DMS53 treated with DMSO at 0.1 percent for 48 hours (cell line): ENCODE measurements at regions not wholly inside any gene's neighbourhood (a gene's known extent, or its start where the extent isn't known, plus 50 kb on each side); places are given as distances from the start of the nearest gene placed in this dataset.

Experiments used
- DNase-seq: peaks from one replicate; lab custom pipeline; 2025; ENCODE audit not compliant: unreplicated experiment; lab: John Stamatoyannopoulos, UW

DNA sequence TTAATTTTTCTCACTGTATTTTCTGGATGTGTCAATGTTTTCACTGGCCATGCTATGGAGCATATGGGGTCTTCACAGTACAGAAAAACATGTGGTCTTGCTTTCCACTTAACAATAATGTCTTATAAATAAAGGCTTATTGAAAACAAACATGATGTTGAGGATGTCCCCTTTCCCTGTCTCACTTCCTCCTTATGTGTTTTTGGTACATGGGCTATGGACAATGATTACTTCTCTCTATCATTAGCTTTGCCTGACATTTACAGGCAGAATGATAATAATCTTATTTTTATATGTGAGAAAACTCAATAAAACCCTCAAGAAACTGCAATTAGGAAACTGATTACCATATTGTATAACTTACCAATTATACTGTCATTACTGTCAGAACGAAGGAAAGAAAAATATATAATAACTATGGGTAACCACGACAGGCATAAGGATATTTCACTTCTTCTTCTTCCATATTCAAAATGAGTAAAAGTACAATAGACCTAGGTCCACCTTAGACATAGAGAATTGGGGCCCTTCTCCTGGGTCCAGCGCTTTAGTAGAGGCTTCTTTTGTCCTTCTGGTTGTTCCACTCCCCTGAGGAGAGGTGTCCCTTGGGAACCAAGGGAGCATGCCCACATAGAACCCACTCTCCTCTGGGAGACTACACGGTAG is 375.0 kb downstream of the MAN2A1 start:
- DNase-seq: no peak

DNA sequence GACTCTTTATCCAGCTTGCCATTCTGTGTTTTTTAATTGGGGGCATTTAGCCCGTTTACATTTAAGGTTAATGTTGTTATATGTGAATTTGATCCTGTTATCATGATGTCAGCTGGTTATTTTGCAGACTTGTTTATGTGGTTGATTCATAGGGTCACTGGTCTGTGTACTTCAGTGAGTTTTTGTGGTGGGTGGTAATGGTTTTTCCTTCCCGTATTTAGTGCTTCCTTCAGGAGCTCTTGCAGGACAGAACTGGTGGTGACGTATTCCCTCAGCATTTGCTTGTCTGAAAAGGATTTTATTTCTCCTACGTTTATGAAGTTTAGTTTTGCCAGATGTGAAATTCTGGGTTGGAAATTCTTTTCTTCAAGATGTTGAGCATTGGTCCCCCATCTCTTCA is 381.1 kb downstream of the MAN2A1 start:
- no peak for DNase-seq

DNA sequence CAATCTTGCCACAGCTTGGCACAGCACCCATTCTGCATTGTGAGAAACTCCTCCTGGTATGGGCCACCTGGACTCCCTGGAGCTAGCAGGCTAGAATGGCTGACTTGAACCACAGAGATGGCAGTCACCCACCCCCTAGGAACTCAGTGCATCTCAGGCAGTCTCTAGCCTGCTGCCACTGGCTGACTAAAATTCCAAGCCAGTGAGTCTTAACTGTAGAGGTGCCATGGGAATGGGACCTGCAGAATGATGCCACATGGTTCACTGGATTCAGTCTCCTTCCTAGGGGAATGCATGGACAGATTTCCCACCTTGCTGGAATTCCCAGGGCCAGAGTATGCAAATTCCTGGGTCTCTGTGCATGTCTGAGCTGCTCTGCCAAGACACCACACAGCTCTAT is 382.9 kb downstream of the MAN2A1 start:
- DNase-seq: no peak

DNA sequence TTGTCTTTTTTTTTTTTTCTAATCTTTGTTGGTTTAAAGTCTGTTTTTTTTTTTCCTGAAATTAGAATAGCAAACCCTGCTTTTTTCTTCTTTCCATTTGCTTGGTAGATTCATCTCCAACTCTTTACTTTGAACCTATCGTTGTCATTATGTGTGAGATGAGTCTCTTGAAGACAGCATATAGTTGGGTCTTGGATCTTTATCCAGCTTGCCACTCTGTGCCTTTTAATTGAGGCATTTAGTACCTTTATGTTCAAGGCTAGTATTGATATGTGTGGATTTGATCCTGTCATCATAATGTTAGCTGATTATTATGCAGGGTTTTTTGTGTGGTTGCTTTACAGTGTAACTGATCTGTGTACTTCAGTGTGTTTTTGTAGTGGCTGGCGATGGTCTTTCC is 383.8 kb downstream of the MAN2A1 start:
- no peak for DNase-seq

DNA sequence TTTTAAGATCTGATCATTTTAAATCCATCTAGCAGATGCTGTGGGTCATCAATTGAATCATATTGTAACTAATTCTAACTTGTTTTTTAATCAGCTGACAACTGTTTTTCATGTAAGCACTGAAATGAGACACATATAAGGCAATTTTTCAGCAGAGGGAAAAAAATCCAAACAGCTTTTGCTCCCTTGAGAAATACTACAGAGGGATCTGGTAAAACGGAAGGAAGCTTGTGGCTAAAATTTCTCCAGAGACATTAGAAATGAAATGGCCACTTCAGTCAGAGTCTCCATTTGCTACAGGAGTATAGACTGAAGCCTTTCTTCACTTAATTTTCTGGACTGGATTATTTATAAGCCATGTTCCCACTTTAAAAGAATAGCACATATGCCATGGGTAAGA is 385.9 kb downstream of the MAN2A1 start:
- no peak for DNase-seq

DNA sequence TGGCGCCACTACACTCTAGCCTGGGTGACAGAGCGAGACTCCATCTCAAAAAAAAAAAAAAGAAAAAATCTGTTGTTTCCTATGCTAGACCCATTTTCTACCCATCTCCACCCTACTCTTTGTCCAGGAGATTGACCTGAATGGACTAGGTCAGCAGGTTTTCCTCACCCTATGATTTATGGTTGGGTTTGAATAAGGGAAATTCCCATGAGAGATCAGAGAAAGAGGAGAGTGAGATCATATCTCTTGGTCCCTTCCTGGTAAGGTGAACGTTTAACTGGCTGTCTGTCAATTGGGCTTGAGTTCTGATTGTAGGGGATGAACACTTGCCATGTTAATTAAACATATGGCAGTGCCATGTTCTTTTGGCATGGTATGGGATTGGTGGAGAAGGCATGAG is 387.4 kb downstream of the MAN2A1 start:
- no peak for DNase-seq

DNA sequence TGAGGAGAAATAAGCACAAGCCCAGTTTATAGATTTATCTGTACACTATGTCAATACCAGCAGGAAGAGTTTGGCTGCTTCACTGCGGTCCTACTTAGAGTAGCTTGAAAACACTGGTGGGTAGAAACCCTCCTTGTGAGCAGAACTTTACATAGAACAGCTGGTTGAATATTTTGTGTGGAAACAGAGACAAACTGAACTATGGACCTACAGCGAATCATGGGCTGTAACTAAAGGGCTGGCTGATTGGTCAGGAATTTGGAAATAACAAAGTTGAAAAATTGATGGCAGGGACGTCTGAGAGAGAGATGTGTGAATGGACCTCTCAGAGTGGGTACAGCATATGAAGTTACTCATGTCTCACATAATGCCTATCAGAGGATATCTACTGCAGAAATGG is 392.5 kb downstream of the MAN2A1 start:
- no peak for DNase-seq

DNA sequence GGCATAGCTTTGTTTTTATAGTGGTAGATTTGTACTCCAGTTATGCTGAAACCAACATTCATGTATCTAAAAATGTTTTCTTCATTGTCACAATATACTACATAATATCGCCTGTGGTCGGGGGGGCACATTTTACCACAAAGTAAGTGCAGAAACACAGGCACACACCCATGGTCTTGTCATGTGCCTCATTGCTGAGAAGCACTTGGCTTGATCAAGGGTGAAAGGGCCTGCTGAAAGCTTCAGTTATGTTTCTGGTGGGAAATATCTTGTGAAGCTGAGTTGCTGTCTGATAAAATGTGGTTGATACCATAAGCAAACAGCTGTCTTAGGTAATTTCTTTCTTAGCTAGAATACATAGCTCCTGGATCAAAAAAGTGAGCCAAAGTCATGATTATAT is 393.1 kb downstream of the MAN2A1 start:
- DNase-seq: no peak

DNA sequence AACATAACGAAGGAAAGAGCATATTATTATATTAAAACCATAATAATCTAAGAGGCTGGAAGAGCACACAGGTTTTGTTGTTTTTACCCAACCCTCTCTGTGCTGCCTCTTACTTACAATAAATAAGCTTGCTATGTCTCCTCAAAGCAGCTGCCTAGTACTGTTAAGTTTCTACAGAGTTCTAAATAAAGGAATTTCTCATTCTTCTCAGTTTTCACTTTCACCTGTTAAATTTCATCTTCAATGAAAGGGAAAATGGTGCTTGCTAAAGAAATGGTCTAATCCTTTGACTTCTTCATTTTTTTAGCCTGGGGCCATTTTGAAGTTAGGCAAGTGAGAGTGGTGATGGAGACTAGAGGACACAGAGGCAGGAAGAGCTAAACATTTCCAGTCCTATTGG is 396.1 kb downstream of the MAN2A1 start:
- no peak for DNase-seq

DNA sequence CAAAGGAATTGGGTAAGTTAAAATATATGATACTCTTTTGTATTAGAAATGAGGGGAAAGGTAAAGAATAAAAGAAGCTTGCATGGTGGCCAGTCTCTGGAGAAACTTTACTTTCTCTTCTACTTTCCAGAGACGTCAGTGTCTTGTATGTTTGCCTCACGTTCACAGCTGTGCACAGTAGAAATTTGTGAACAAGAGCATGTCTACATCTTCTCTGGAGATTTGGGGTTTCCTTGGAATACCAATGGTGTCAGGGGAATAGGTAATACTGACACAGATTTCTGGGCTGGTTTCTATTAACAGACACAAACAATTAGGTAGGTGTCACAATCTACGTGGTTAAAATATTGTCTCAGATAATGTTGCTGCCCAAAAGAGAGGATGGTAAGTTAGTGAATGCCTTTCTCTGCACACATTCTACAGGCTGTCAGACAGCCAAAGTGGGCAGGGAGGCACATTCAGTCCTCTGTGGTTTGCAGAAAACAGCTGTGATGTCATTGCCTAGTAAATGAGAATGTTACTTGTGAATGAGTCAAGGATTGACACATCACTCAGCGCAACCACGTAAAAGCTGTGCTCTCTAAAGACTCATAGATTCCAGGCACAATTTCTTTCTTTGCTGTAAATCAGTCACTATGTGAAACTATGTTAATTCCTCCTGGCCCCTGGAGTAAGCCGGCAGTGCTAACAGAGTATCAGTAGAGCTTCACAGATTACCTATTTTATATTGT is 397.1 kb downstream of the MAN2A1 start:
- no peak for DNase-seq

DNA sequence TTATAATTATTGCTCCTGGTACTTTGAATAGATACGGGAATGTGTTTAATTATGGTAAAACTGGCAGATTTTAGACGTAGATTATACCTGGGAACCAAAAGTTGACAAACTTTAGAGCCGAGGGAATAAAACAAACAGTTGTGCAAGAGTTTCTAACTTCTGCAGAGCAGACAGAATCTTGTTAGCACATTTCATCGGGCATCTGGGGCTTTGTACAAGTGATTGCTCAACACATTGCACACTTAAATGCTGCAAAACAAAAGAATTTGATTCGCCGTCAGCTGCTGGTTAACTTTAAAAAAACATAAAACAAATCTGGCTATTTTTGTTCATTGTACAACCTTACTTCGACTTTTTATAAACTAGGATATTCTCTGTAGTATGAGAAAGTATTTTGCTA is 398.1 kb downstream of the MAN2A1 start:
- no peak for DNase-seq

DNA sequence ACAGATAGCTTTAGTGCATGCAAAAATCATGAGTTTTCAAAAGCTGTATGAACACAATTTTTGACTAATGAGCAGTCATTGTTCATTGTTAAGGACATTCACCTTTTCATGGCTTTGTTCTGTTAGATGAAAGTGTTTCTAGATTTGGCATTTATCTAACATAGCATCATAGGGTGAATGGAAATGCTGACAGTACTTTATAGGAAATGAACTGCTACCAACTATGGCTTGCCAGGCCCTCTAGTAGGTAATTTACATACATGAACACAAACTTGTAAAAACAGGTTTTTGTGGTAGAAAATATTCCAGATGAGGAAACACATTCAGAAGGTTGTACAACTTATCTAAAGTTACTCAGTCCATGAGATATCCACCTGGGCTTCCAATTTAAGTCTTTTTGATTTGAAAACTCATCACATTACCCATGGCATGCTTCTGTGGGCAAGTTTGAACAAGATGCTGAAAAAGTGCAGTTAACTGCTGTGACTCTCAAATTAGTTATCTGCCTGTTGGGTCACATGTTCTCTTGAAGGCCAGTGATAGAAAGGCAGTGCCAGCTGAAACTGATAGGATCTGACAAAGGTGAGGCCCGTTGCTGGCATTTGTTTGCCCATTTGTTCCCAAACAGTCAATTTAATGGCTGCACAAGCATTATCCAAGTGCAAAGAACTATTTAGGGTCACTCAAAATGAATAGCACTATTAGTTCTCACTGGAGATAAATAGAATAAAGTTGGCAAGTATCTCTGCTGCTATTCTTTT is 399.1 kb downstream of the MAN2A1 start:
- DNase-seq: no peak

DNA sequence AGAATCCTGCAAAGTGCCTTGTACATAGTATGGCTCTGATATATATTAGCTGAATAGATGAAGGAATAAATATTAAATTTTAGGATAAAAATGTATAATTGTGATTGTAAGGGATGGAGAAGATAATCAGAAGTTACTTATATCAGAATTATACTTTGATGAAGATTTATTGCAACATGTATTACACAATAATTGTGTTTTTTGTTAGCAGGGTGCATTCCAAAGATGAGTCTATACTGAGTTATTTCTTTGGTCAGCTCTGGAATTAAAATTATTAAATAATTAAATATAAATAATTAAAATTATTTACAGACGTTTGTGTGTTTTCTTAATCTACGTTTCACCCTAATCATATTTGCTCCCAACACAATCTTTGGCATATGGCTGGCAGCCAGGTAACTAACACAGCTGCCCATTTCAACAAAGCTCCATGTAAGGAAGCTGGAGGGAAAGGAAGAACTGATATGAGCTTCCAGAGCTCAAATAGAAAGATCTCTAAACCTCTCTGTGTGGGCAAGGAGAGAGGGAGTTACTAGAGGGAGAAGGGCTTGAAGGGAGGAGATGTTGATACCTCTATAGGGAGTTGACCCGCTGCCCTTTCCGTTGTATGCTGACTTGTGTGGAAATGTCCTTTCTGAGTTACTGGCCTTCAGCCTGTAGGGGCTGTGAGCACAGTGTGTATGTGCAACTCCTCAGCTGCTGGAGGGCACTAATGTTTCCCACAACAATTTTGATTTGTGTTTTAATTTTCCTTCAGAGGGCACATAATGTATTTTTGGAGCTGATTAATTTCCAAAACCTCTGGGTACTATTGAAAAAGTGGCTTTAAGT is 403.4 kb downstream of the MAN2A1 start:
- DNase-seq: no peak

DNA sequence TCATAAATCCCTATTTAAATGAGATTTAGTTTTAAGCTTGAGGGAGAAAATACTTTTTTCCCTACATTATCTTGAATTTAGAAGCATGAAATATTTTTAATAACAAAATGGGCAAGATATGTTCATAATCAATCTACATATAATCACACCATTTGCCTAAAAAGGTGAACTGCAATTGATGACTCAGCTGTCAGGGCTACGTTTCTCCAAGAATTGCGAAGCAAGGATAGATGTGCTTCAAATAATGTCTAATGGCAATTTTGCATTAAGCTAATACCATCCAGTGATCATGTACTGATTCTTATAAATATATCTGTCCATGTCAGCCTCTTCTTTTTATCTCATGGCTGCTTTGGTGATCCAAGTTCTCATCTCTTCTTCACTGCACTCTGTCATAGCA is 404.4 kb downstream of the MAN2A1 start:
- no peak for DNase-seq

DNA sequence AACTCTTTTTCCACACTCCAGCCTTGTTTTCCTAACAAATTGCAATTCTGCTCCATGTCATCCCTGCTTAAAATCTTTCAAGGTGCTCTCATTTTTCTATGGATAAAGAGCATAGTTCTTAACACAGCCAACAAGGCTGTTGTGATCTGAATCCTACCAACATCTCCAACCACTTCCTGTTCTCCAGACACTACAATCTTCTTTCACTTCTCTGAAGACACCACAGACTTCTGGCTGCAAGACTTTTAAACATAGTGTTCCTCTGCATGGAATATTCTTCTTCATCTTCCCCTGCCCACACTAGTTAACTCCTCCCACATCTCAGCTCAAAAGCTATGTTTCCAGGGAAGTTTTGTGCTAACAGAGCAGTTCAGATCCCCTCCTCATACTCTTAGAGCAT is 404.8 kb downstream of the MAN2A1 start:
- DNase-seq: no peak

DNA sequence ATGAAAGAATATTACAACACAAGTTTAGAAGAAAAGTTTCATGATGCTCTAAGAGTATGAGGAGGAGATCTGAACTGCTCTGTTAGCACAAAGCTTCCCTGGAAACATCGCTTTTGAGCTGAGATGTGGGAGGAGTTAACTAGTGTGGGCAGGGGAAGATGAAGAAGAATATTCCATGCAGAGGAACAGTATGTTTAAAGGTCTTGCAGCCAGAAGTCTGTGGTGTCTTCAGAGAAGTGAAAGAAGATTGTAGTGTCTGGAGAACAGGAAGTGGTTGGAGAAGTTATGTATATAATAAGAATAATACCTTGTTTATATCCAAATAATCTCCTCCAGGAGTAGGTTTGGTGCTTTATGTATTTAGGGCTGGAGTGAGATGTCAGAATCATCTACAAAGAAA is 406.7 kb downstream of the MAN2A1 start:
- DNase-seq: no peak

DNA sequence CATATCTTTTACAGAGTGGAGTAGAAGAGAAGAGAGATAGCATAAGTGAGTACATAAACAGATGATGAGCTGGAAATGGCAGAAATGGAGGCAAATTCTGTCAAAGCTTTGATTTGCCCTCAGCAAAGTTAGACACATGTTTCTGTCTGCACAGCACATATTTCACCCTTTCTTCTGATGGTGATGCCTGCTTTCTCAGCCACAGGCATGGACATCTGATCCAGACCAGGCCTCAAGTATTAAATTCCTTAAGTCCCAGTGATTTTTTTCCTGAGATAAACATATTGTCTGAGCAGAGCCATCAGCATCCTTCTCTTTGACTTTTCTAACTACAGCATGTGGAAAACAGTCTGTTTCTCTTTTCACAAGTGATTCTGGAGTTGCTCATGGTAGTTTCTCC is 409.8 kb downstream of the MAN2A1 start:
- no peak for DNase-seq

DNA sequence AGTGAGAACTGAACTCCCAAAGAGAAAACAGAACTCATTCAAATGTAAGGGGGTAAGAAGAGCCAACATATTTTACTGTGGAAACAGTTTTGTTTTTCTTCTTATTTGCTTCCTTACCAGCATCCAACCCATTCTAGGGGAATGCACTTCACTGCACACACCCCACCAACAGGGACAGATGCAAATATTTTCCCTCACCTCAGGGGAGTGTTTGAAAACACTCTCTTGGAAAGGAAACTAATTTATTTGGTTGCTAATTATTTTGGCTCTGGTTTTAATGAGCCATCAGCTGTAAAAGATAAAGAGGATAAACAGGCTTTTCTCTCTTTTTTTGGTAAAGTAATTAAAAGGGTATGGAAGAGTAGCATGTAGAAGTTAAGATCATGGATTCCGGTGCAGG is 413.4 kb downstream of the MAN2A1 start:
- no peak for DNase-seq

DNA sequence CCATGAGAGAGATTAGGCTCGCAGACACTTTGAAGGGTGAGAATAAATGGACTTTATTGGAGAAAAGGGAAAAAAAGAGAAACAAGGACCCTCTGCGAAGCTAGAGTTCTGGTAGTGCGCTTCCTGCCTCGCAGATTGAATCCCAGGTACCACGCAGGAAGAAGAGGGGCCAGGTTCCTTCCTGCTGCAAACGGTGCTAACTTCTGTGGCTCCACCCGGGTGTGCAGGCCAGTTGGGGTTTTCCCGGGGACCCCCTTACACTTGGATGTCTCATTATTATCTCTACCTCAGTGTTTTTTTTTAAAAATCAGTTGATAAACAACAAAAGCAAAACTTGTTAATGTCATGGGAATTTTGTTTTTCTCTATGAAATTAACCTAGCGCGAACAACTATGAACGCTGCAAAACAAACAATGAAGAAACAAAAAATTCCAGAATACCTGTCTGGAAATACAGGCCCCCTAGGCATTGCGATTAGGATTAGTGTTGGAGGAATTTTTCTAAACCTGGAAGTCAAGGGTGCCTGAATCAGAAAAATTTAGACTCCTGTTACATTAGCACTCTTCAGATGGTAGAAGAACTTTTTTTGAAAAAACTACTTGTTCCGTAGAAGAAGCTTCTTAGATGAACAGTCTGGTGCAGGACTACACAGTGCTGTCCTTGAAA is 414.5 kb downstream of the MAN2A1 start:
- no peak for DNase-seq

DNA sequence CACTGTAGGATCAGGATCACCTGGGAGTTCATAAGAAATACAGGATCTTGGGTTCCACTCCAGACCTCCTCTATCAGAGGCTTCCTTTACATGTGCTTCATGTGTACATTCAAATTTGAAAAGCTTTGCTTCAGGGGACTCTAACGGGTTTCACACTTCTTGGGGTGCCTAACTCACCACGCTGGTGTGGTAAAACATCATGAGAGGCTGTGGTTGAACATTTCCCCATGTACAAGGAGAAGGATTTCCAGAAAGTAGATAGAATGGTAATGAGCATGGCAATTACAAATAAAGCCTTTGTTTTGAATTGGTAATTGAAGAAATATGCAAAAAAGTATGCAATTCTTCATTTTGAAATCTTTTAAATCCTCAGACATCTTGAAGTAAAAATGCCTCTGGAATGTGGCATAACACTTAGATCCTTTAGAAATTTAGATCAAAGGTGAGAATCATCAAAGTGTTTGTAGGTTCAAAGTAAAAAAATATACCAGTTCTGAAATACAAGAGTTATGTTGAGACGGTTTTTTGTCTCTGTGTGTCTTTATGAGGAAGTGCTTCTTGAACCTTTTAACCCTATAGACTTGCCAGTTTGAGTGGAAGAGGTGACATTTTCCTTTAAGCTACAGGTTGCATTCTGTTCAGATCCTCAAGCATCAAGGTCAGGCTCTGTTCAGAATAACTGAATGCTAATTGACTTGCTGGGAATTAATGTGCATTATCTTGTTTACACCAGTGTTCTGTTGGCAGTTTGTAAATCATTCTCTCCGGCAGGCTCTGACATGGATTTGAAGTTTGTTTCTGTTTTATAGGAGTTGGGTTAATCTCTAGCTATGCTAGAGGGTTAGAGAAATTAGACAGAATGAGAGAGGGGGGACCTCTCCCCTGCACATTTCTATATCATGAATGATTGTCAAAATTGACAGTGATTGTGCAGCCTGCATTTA is 415.3 kb downstream of the MAN2A1 start:
- no peak for DNase-seq
